GM19240 (cell line): ENCODE measurements at regions not wholly inside any gene's neighbourhood (a gene's known extent, or its start where the extent isn't known, plus 50 kb on each side); places are given as distances from the start of the nearest gene placed in this dataset.

Experiments
- DNase-seq: peaks from one replicate; pipeline ENCODE4 v3.0.0; 2011; ENCODE audit warnings: low spot score; ENCODE audit not compliant: insufficient read length

- no peak for DNase-seq
Observed at GRCh38 chr7:110372685-110373084, 718.2 kb upstream of the LRRN3 start.

- DNase-seq = no peak
Observed at GRCh38 chr7:110373416-110373815, 717.5 kb upstream of the LRRN3 start.

- no peak for DNase-seq
Observed at GRCh38 chr7:110373859-110374258, 717.1 kb upstream of the LRRN3 start.

- no peak for DNase-seq
Observed at GRCh38 chr7:110375068-110375467, 715.9 kb upstream of the LRRN3 start.

GRCh38 chr7:110382736-110383135 lies 708.2 kb upstream of the LRRN3 start:
- no peak for DNase-seq

- no peak for DNase-seq
Observed at GRCh38 chr7:110386006-110386405, 704.9 kb upstream of the LRRN3 start.

GRCh38 chr7:110386913-110387312 lies 704.0 kb upstream of the LRRN3 start:
- DNase-seq = no peak

- no peak for DNase-seq
Observed at GRCh38 chr7:110387689-110388088, 703.2 kb upstream of the LRRN3 start.

- DNase-seq = no peak
Observed at GRCh38 chr7:110388457-110388856, 702.5 kb upstream of the LRRN3 start.

- no peak for DNase-seq
Observed at GRCh38 chr7:110396021-110396420, 694.9 kb upstream of the LRRN3 start.

- no peak for DNase-seq
Observed at GRCh38 chr7:110397927-110398660, 692.8 kb upstream of the LRRN3 start.

GRCh38 chr7:110399421-110399820 lies 691.5 kb upstream of the LRRN3 start:
- no peak for DNase-seq

GRCh38 chr7:110400411-110400810 lies 690.5 kb upstream of the LRRN3 start:
- DNase-seq = no peak

- DNase-seq = no peak
Observed at GRCh38 chr7:110407242-110407641, 683.7 kb upstream of the LRRN3 start.

- no peak for DNase-seq
Observed at GRCh38 chr7:110407706-110408105, 683.2 kb upstream of the LRRN3 start.

- no peak for DNase-seq
Observed at GRCh38 chr7:110412614-110413013, 678.3 kb upstream of the LRRN3 start.

- no peak for DNase-seq
Observed at GRCh38 chr7:110413038-110413437, 677.9 kb upstream of the LRRN3 start.

GRCh38 chr7:110417611-110418010 lies 673.3 kb upstream of the LRRN3 start:
- no peak for DNase-seq

- no peak for DNase-seq
Observed at GRCh38 chr7:110418659-110419280, 672.2 kb upstream of the LRRN3 start.

- no peak for DNase-seq
Observed at GRCh38 chr7:110420788-110421187, 670.1 kb upstream of the LRRN3 start.

- DNase-seq = no peak
Observed at GRCh38 chr7:110421490-110422241, 669.3 kb upstream of the LRRN3 start.

- DNase-seq = no peak
Observed at GRCh38 chr7:110432061-110432553, 658.8 kb upstream of the LRRN3 start.
